ENCODE measurements at regions not wholly inside any gene's neighbourhood (a gene's known extent, or its start where the extent isn't known, plus 50 kb on each side); places are given as distances from the start of the nearest gene placed in this dataset.

- no peaks in the 10 kb centered on the region for H3K4me1 ChIP-seq (ENCODE audit: control insufficient read depth in 1 of 2, extremely low read depth in 1 of 2, insufficient read depth in 2 of 2, low read length in 2 of 2)
- POLR2A ChIA-PET, result no interaction called here
- Mint-ChIP-seq H3K4me1 (no peaks in the 10 kb centered on the region), H3K9me3 (no peaks in the 10 kb centered on the region), H3K27me3 (no peaks in the 10 kb centered on the region), H3K27ac (no peak overlapping the region), H3K4me3 (no peak overlapping the region), H3K36me3 (no peaks in the 10 kb centered on the region)
- H3K27ac ChIP-seq (ENCODE audit: low read length), result no peak overlapping the region
- DNase-seq (no peak), ATAC-seq (replicated peaks in 1 of 4) (no peak)
- no peak overlapping the region for H3K4me3 ChIP-seq (ENCODE audit: control insufficient read depth in 1 of 2, extremely low read depth in 1 of 2, low read length in 1 of 2)
- H3K27me3 ChIP-seq (replicated peaks in 1 of 2; ENCODE audit: control insufficient read depth in 2 of 2, extremely low read depth in 1 of 2, insufficient read depth in 2 of 2, low read length in 1 of 2), result no peaks in the 10 kb centered on the region
- H3K36me3 ChIP-seq (ENCODE audit: control insufficient read depth in 2 of 2, extremely low read depth in 1 of 2, insufficient read depth in 1 of 2, low read length in 1 of 2), result no peaks in the 10 kb centered on the region
- no peaks in the 10 kb centered on the region for H3K9me3 ChIP-seq
- no CpG with 5 or more reads among the region's 3 CpGs for WGBS (ENCODE audit: insufficient coverage)
- CTCF ChIA-PET, result no interaction called here
Measured at GRCh38 chr1:83790446-83790845, 208.5 kb downstream of the TTLL7 start.

- Mint-ChIP-seq H3K36me3 (no peaks in the 10 kb centered on the region), H3K27me3 (no peaks in the 10 kb centered on the region), H3K27ac (no peak overlapping the region), H3K4me3 (no peak overlapping the region), H3K9me3 (peaks cover 0 to 6% (median 3%) of the 10 kb centered on the region in 3 donors), H3K4me1 (no peaks in the 10 kb centered on the region)
- Histone ChIP-seq H3K27me3 (replicated peaks in 1 of 2; ENCODE audit: control insufficient read depth in 2 of 2, extremely low read depth in 1 of 2, insufficient read depth in 2 of 2, low read length in 1 of 2) (no peaks in the 10 kb centered on the region), H3K4me1 (ENCODE audit: control insufficient read depth in 1 of 2, extremely low read depth in 1 of 2, insufficient read depth in 2 of 2, low read length in 2 of 2) (no peaks in the 10 kb centered on the region), H3K36me3 (ENCODE audit: control insufficient read depth in 2 of 2, extremely low read depth in 1 of 2, insufficient read depth in 1 of 2, low read length in 1 of 2) (no peaks in the 10 kb centered on the region), H3K9me3 (no peaks in the 10 kb centered on the region), H3K4me3 (ENCODE audit: control insufficient read depth in 1 of 2, extremely low read depth in 1 of 2, low read length in 1 of 2) (no peak overlapping the region), H3K27ac (ENCODE audit: low read length) (no peak overlapping the region)
- POLR2A ChIA-PET, result no interaction called here
- ATAC-seq (replicated peaks in 1 of 4) (no peak), DNase-seq (no peak)
- CTCF ChIA-PET, result no interaction called here
- no CpG with 5 or more reads among the region's 3 CpGs for WGBS (ENCODE audit: insufficient coverage)
Measured at GRCh38 chr1:83787246-83787998, 211.5 kb downstream of the TTLL7 start.

DNA sequence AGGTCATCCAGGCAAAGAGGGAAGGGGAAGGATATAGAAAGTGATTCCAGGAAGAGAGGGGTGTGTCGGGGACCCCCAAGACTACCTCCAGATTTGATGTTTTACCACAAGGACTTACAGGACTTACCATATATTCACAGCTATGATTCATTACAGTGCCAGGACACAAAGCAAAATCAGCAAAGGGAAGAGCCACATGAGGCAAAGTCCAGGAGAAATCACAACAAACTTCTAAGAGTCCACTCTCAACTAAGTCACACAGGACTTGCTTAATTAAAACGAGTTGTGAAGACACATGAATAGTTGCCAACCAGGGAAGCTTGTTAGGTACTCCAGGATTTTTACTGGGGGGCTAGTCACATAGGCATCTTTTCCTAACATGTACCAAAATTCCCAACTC, 217.3 kb downstream of the TTLL7 start:
- Histone ChIP-seq H3K27ac (ENCODE audit: low read length) (no peak overlapping the region), H3K4me3 (ENCODE audit: control insufficient read depth in 1 of 2, extremely low read depth in 1 of 2, low read length in 1 of 2) (no peak overlapping the region), H3K27me3 (replicated peaks in 1 of 2; ENCODE audit: control insufficient read depth in 2 of 2, extremely low read depth in 1 of 2, insufficient read depth in 2 of 2, low read length in 1 of 2) (no peaks in the 10 kb centered on the region), H3K4me1 (ENCODE audit: control insufficient read depth in 1 of 2, extremely low read depth in 1 of 2, insufficient read depth in 2 of 2, low read length in 2 of 2) (no peaks in the 10 kb centered on the region), H3K9me3 (no peaks in the 10 kb centered on the region), H3K36me3 (ENCODE audit: control insufficient read depth in 2 of 2, extremely low read depth in 1 of 2, insufficient read depth in 1 of 2, low read length in 1 of 2) (no peaks in the 10 kb centered on the region)
- no CpG with 5 or more reads among the region's 2 CpGs for WGBS (ENCODE audit: insufficient coverage)
- Mint-ChIP-seq H3K4me3 (no peak overlapping the region), H3K27ac (no peak overlapping the region), H3K36me3 (no peaks in the 10 kb centered on the region), H3K9me3 (peaks cover 0 to 6% (median 3%) of the 10 kb centered on the region in 3 donors), H3K27me3 (no peaks in the 10 kb centered on the region), H3K4me1 (no peaks in the 10 kb centered on the region)
- DNase-seq, result no peak
- no peak for ATAC-seq (replicated peaks in 1 of 4)
- ChIA-PET CTCF (no interaction called here), POLR2A (no interaction called here)

- Mint-ChIP-seq H3K4me1 (no peaks in the 10 kb centered on the region), H3K4me3 (no peak overlapping the region), H3K27me3 (no peaks in the 10 kb centered on the region), H3K27ac (no peak overlapping the region), H3K36me3 (no peaks in the 10 kb centered on the region), H3K9me3 (peaks cover 0 to 6% (median 3%) of the 10 kb centered on the region in 3 donors)
- no peak overlapping the region for H3K4me3 ChIP-seq (ENCODE audit: control insufficient read depth in 1 of 2, extremely low read depth in 1 of 2, low read length in 1 of 2)
- H3K36me3 ChIP-seq (ENCODE audit: control insufficient read depth in 2 of 2, extremely low read depth in 1 of 2, insufficient read depth in 1 of 2, low read length in 1 of 2), result no peaks in the 10 kb centered on the region
- H3K4me1 ChIP-seq (ENCODE audit: control insufficient read depth in 1 of 2, extremely low read depth in 1 of 2, insufficient read depth in 2 of 2, low read length in 2 of 2), result no peaks in the 10 kb centered on the region
- ChIA-PET POLR2A (interaction anchor here in 1 of 2 donors (0.6 kb wide), 1 partner anchor 16 kb away, joined by 3 read pairs; no protein-coding TSS in a partner anchor), CTCF (no interaction called here)
- DNase-seq (no peak), ATAC-seq (replicated peaks in 1 of 4) (no peak)
- no peak overlapping the region for H3K27ac ChIP-seq (ENCODE audit: low read length)
- no peaks in the 10 kb centered on the region for H3K9me3 ChIP-seq
- no peaks in the 10 kb centered on the region for H3K27me3 ChIP-seq (replicated peaks in 1 of 2; ENCODE audit: control insufficient read depth in 2 of 2, extremely low read depth in 1 of 2, insufficient read depth in 2 of 2, low read length in 1 of 2)
Measured at GRCh38 chr1:83779565-83779964, 219.4 kb downstream of the TTLL7 start.

DNA sequence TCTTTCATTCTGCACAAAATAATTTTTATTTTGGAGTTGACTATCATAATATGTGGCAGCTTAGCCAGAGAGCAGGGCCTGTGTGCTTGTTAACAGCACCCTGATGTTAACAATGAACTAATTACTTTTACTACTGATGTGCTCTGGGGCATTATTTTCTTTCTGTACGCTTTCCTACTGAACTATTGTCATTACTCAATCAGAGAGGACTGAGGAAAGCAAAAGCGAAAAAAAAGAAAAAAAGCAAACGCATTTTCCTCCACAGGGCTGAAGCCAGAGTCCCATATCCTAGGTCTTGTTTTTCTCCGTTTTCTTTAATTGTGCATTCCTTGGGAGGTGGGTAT, 221.2 kb downstream of the TTLL7 start:
- no peak for DNase-seq
- Histone ChIP-seq H3K9me3 (no peaks in the 10 kb centered on the region), H3K27ac (ENCODE audit: low read length) (no peak overlapping the region), H3K36me3 (ENCODE audit: control insufficient read depth in 2 of 2, extremely low read depth in 1 of 2, insufficient read depth in 1 of 2, low read length in 1 of 2) (no peaks in the 10 kb centered on the region), H3K4me1 (ENCODE audit: control insufficient read depth in 1 of 2, extremely low read depth in 1 of 2, insufficient read depth in 2 of 2, low read length in 2 of 2) (no peaks in the 10 kb centered on the region), H3K27me3 (replicated peaks in 1 of 2; ENCODE audit: control insufficient read depth in 2 of 2, extremely low read depth in 1 of 2, insufficient read depth in 2 of 2, low read length in 1 of 2) (no peaks in the 10 kb centered on the region), H3K4me3 (ENCODE audit: control insufficient read depth in 1 of 2, extremely low read depth in 1 of 2, low read length in 1 of 2) (no peak overlapping the region)
- no peaks in the 10 kb centered on the region for H3K4me1 Mint-ChIP-seq
- H3K9me3 Mint-ChIP-seq, result no peaks in the 10 kb centered on the region
- WGBS (ENCODE audit: insufficient coverage), result no CpG with 5 or more reads among the region's 4 CpGs
- CTCF ChIA-PET, result no interaction called here
- no peaks in the 10 kb centered on the region for H3K36me3 Mint-ChIP-seq
- ATAC-seq (replicated peaks in 1 of 4), result no peak
- H3K27me3 Mint-ChIP-seq, result no peaks in the 10 kb centered on the region
- POLR2A ChIA-PET, result no interaction called here
- H3K4me3 Mint-ChIP-seq, result no peak overlapping the region
- no peak overlapping the region for H3K27ac Mint-ChIP-seq

DNA sequence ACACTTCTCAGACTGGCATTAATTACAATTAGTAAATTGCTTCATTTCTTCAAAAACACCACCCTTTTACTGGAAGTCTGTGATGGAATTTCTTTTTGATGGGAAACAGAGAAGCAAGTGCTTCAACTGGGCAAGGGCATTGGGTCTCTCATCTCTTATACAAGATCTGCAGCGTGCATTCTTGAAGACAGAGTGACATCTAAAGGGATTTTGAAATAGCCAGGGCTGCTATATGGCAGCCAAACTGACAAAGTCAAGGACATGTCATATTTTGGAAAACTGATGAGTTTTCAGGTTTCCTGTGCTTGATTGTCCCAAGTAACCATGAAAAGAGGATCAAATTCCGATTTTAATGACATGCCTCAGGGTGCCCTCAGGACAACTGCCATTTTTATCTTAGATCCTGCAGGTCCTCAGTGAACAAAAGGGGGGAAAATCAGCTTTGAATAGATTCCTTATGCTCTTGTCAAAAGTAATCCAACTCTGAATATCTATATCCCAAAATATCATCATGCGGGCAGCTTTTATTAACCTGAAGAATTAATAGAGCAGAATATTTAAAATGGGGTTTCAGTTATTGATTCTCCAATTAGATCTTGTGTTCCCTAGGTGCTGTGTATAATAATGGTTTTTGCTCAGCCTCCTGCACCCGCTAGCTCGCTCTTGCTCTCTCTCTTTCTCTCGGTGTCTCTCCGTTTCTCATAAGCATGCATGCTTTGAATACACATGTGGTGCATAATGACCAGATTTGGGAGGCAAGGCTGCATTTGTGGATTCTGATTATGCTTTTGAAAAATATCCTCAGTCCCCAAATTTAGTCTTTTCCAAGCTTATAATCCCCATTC, 221.8 kb downstream of the TTLL7 start:
- Histone ChIP-seq H3K9me3 (no peaks in the 10 kb centered on the region), H3K27ac (ENCODE audit: low read length) (no peak overlapping the region), H3K4me3 (ENCODE audit: control insufficient read depth in 1 of 2, extremely low read depth in 1 of 2, low read length in 1 of 2) (no peak overlapping the region), H3K4me1 (ENCODE audit: control insufficient read depth in 1 of 2, extremely low read depth in 1 of 2, insufficient read depth in 2 of 2, low read length in 2 of 2) (no peaks in the 10 kb centered on the region), H3K36me3 (ENCODE audit: control insufficient read depth in 2 of 2, extremely low read depth in 1 of 2, insufficient read depth in 1 of 2, low read length in 1 of 2) (no peaks in the 10 kb centered on the region), H3K27me3 (replicated peaks in 1 of 2; ENCODE audit: control insufficient read depth in 2 of 2, extremely low read depth in 1 of 2, insufficient read depth in 2 of 2, low read length in 1 of 2) (no peaks in the 10 kb centered on the region)
- ChIA-PET CTCF (no interaction called here), POLR2A (no interaction called here)
- H3K36me3 Mint-ChIP-seq, result no peaks in the 10 kb centered on the region
- H3K9me3 Mint-ChIP-seq, result no peaks in the 10 kb centered on the region
- 50% methylated on average over 1 of the region's 7 CpGs for WGBS (ENCODE audit: insufficient coverage)
- H3K27me3 Mint-ChIP-seq, result no peaks in the 10 kb centered on the region
- no peak overlapping the region for H3K27ac Mint-ChIP-seq
- H3K4me3 Mint-ChIP-seq, result no peak overlapping the region
- ATAC-seq (replicated peaks in 1 of 4), result no peak
- DNase-seq, result no peak
- no peaks in the 10 kb centered on the region for H3K4me1 Mint-ChIP-seq

Measured in T-cell (primary cell).